Stimulated activated CD8-positive, alpha-beta memory T cell treated with anti-CD3 and anti-CD28 coated beads, Interleukin-12 subunit alpha, Interleukin-12 subunit beta, amount 100 ng/mL, for 1 hour (primary cell): ENCODE measurements at regions not wholly inside any gene's neighbourhood (a gene's known extent, or its start where the extent isn't known, plus 50 kb on each side); places are given as distances from the start of the nearest gene placed in this dataset.
"Not testable (repeated sequence)": the region's sequence is repeated elsewhere in the genome, so short reads cannot be mapped to it uniquely, and the experiment has no call there.

ENCODE experiments used
- DNase-seq: peaks from one replicate; pipeline ENCODE4 v3.0.0-alpha.2; 2020; ENCODE audit warnings: low read depth

DNA sequence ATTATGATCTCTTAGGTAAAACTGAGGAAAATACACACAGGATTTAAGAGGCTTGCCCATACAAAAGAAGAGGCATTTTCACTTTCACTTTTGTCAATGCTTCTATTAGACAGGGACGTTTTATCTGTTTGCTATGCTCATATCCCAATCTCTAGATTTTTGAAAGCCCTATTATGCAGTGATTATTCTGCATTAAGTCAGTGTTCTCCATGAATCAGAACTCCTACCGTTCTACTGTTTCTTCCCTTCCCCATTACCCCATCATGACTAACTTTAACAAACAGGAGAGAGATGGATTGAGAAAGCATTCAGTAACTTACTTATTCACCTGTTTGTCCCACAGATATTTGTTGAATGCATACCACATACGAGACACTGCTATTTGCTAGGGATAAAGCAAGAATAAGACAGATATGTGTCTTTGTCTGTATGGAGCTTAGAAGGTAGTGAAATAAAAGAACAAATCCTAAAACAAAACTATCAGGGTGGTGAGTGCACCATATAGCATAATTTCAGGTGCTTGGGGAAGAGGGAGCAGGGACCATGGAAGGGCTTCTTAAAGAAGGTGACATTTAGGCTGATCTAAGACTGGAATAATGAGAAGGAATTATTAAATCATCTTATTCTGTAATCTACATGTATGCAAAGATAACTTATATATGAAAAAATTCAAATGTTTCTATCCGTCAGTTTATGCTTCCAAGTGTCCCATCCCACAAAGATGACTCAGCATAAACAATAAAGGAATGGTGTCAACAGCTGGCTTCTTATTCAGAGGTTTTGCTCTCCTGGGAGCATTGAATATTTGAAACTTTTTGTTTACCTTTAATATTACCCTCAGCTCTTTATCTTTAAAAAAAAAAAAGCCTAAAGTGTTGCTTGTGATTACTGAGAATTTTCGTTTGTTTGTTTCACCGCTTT is 328.1 kb downstream of the HINT1 start:
- DNase-seq, result no peak

DNA sequence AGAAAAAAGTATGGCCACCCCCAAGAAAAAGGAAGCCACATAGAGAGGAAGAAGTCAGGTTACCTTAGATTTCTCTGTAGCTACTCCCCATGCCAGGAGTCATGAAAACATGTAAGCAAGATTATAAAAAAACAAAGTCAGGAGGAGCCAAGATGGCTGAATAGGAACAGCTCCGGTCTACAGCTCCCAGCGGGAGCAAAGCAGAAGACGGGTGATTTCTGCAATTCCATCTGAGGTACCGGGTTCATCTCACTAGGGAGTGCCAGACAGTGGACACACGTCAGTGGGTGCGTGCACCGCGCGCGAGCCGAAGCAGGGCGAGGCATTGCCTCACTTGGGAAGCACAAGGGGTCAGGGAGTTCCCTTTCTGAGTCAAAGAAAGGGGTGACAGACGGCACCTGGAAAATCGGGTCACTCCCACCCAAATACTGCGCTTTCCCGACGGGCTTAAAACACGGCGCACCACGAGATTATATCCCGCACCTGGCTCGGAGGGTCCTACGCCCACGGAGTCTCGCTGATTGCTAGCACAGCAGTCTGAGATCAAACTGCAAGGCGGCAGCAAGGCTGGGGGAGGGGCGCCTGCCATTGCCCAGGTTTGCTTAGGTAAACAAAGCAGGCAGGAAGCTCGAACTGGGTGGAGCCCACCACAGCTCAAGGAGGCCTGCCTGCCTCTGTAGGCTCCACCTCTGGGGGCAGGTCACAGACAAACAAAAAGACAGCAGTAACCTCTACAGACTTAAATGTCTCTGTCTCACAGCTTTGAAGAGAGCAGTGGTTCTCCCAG is 347.3 kb downstream of the HINT1 start:
- DNase-seq, result not testable (repeated sequence)

DNA sequence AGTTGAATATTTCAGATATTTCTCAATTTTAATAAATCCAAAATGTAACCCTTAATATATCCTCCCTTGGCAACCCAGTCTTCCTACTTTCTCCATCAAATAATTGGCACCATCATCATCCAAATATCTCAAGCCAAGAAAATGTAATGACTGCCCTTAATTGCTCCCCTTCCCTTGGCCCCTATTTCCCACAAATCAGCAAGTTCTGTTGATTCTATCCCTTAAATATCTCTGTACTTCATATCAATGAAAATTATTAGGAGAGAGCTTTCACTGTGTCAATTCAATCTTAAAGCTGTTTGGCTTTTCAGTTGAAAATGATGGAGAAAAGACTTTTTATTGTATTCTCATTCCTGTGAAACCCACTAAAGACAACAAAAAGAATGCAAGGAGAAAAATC is 349.8 kb downstream of the HINT1 start:
- no peak for DNase-seq

DNA sequence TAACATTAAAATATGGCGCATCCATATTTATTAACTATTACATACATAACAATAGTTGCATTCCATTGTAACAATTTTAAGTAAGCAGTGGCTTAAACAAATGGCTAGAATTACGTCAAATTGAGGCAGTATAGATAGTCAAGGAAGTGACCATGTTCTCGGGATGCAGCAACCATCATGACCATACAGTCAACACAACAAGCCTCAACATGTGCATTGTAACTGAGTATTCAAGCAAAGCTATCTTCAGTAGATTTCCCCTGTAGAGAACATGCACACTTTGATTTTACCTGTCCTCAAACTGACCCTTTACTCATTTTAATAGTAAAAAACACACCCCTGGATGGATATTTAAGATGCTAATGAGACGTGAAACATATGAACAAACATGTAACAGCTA is 356.4 kb downstream of the HINT1 start:
- no peak for DNase-seq

DNA sequence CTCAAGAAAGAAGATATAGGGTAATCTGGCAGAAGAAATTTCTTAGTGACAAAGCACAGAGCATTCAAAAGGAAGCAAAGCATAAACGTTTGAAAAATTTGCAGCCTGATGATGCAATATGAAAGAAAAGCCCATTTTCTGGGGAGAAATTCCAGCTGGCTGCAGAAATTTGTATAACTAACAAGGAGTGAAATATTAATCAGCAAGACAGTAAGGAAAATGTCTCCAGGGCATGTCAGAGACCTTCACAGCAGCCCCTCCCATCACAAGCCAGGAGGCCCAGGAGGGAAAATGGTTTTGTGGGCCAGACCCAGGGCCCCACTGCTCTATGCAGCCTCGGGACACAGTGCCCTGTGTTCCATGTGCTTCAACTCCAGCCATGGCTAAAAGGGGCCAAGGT is 359.4 kb downstream of the HINT1 start:
- no peak for DNase-seq

DNA sequence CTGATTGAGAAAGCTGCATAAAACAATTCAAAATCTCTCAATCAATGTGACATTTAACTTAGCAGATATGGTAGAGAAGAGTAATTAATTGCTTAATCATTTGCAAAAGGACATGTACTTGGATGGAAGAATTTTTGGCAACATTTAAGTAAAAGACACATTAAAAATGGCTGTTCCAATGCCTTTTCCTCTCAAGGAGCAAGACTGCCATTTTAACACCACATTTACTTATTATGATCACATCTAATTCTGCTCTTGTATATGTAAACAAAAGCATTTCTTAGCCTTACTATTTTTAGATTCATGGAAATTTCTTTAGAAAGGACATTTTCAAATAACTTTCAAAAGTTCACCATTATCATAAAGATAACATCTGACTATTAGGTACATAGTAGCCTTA is 360.0 kb downstream of the HINT1 start:
- no peak for DNase-seq

DNA sequence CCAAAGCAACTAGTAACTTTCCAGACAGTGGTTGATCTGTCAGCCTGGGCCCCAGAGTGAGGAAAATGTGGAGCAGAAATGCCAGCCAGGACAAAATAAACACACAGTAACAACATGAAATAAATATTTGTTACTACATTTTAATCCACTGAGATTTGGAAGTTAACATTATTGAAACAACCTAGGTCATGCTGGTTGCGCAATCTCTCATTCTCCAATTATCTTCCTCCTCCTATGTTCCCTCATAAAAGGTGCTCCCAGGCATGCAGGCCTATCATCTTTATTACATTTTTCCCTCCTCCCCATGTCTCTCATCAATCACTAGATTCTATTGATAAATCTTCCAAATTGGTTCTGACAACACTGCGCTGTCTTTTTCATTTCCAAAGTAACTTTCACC is 363.1 kb downstream of the HINT1 start:
- no peak for DNase-seq

DNA sequence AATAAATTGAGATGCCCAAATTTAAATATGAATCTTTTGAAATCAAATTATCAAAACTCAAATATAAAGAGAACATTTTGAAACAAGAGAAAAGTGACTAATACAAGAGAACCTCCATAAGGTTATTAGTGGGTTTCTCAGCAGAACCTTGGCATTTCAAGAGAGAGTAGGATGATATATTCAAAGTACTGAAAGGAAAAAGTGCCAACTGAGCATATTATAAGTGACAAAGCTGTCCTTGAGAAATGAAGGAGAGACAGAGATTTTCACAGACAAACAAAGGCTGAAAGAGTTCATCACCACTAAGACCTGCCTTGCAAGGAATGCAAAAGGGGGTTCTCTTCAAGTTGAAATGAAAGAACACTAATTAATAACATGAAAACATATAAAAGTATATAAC is 366.0 kb downstream of the HINT1 start:
- DNase-seq, result no peak

DNA sequence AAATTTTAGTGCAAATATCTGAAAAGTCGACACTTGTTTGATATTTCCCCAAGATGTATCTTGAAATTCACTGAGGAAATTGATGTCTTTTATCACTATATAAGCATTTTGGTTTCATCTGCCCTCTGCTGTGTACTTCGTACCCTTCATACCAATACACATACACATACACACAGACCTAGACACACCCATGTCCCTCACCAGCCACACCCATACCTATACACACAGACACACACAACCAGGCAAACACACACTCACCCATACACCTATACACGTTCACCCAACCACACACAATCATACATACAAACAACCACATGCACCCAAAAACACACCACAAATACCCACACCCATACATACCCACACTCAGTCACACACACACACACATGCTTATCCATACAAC is 367.8 kb downstream of the HINT1 start:
- no peak for DNase-seq

DNA sequence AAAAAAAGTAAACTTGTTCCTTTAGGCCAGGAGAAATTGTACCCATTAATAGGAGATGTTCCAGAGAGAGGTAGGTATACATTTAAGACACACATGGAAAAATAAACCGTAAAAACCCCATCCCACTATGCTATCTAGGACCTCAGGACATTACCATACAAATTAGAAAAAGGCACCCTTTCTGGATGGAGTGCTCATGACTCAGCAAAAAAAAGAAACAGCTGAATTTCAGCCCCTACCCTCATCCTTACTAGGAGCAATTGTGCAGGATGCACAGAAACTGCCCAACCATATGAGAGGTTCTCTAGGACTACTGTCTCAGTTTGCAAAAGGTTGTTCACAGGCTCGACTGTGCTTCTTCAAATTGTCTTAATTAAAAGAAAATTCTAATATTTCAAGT is 368.2 kb downstream of the HINT1 start:
- DNase-seq, result no peak

DNA sequence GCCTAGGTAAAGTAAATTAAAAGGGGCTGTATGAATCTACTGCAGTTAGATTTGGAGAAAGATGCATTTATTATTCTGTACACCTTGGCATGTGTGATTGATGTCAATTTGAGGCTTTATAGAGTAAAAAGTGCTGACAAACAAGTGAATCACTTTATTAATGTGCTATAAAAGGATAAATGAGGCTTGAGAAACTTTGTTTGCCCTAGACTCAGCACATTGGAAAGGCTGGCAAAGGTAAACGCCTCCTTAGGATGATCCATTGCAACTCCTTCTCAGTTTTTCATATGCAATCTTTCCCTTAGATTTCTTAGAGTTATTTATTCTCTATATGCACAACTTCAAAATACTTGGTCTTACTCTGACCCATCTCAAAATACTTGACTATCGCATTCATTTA is 369.0 kb downstream of the HINT1 start:
- DNase-seq, result no peak

DNA sequence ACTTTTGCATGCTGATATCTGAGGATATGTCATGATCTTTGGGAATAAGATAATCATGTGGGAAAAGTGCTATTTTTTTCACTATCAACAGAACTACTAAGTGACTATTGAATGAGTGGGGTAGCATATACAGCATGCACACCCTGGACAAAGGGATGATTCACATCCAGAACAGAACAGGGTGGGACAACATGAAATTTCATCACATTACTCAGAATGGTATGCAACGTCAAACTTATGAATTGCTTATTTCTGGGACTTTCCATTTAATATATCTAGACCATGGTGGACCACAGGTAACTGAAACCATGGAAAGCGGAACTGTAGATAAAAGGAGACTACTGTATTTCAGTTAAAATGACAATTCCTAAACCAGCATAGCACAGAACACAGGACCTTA is 370.0 kb downstream of the HINT1 start:
- DNase-seq, result no peak

DNA sequence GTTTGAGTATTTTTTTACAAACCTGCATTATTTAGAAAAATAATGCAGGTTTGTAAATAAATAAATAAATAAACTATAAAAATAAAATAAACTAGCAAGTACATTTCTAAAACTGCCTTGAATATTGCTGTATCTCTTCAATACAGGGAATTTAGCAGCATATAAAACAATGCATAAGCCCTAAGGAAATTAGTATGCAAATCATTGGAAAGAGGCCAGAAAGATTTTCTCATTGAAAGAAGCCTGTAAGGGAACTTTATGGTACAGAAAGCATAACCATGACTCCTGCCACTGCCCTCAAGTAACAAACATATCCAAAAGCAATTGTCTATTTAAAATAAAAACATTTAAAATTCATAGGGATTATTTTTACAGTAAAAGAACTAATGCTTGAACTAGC is 387.3 kb downstream of the HINT1 start:
- no peak for DNase-seq

DNA sequence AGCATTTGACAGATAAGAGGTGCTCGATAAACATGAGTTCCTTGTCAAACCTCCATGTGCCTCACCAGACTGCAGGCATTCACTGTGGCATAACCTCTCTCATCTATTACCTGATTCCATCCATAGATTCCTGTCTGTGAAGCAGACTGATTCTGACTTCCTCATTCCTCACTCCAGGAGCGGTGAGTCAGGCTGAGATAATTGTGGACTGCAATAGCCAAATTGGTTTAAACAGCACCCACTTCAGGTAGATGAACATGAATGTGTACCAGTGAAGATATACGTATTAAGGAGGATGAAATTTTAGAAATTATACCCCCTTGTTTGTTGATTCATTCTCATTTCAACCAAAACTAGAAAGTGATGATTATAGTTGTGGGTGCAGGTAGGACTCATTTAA is 391.2 kb downstream of the HINT1 start:
- DNase-seq, result no peak

DNA sequence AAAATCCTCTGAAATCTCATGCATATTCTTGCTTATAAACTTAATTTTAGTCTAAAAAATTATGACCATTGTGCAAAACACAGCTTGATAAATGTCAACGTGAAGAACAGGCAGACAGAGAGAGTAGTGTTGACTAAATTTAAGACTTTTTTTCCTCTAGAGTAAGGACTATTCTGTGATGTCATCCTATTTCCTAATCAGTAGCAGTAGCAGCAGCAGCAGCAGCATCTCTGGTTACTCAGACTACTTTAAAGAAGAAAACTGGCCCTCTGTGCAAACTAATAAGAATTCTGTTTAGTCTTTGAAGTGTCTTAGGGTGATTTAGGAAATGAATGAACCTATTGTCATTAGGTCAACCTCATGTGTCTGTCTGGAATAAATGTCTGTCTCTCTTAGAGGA is 403.0 kb downstream of the HINT1 start:
- no peak for DNase-seq

DNA sequence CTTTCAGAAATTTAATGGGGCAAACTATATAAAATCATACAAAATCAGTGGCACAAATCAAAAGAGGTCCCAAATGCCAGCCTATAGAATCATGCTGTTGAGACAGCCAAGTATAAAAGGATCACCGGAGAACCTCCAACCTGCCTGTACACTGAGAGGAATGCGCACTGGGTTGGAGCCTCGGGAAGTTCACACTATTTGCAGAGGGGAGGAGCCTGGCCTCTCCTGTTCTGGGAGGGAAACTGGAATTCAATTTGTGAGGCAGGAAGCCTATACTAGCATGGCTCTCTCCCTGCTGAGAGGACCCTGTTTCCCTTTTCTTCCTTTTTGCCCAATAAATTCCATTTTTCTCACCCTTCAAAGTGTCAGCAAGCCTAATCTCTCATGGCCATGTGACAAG is 406.0 kb downstream of the HINT1 start:
- DNase-seq, result no peak

DNA sequence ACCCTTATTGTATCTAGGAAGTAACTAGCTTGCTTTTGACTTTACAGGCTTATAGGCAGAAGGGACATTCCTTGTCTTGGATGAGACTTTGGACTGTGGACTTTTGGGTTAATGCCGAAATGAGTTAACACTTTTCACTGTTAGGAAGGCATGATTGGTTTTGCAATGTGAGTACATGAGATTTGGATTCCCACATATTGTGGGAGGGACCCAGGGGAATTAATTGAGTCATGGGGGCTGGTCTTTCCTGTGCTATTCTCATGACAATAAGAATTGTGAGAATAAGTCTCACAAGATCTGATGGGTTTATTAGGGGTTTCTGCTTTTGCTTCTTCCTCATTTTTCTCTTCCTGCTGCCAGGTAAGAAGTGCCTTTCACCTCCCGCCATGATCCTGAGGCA is 417.5 kb downstream of the HINT1 start:
- DNase-seq, result no peak

DNA sequence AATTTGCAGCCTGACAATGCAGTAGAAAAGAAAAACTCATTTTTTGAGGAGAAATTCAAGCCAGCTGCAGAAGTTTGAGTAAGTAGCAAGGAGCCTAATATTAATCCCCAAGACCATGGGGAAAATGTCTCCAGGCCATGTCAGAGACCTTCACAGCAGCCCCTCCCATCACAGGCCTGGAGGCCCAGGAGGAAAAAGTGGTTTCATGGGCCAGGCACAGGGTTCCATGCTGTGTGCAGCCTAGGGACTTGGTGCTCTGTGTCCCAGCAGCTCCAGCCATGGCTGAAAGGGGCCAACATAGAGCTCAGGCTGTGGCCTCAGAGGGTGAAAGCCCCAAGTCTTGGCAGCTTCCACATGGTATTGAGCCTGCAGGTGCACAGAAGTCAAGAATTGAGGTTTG is 418.4 kb downstream of the HINT1 start:
- DNase-seq, result not testable (repeated sequence)

DNA sequence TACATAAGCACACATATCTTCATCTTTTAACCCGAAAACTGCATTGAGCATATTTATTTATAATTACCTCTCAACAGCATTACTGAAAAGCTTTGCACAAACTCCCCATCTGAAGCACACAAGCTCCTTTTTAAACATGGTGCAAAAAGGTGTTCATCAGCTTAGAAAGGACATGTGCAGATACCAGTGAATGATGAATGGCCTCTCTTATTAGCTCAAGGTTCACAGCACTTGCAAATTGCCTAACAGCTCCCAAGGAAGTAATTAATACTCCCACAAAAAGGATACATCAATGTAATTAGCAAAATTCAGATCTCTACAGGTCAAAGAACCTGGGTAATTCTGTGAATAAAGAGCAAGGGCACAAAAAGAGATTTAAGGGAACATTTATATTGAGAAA is 422.0 kb downstream of the HINT1 start:
- no peak for DNase-seq

DNA sequence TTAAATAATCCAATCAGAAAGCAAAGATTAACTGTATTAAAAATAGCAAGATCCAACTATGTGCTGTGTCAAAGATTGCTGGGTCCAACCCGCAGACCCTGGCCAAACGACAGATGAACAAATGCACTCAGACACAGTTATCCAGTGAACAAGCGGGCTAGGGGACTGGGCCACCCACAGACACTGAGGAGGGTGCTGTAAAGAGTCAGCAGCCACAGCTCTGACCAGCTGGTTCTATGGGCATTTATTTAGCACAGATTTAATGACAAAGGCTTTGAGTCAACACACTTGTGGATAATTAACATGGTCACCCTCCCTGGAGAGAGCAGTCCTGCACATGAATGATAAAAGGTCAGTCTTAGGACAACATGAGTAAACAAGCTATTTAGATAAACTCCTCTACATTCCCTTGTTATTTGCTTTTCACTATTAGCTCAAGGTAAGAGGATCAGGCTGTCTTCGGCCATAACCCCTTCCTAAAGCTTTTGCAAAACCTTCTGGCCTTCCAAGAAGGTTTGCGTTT is 424.9 kb downstream of the HINT1 start:
- DNase-seq, result no peak

DNA sequence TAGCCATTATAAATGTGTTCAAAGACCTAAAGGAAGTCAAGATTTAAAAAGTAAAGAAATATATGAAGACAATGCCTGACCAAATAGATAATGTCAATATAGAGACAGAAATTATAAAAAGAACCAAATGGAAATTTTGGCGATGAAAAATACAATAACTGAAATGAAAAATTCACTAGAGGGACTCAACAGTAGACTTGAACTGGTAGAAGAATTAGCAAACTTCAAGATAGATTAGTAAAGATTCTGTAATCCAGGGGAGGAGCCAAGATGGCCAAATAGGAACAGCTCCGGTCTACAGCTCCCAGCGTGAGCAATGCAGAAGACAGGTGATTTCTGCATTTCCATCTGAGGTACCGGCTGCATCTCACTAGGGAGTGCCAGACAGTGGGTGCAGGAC is 433.2 kb downstream of the HINT1 start:
- DNase-seq, result no peak

DNA sequence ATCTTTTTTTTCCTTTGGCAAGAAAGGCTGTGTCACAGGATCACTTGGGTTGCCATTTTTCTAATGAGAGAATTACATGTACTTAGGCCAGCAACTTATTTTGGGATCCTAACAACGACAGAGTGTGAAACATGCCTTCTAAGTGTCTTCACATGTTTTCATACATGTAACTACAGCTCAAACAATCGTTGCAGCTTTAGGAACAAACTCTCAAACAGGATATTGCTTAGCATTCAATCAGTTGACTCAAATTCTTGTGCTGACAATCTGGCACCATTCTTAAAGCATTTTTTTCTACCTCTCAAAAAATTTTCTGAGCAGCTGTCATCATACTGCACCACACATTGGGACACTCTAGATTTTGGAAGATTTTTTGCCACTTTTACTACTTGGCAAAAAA is 435.5 kb downstream of the HINT1 start:
- no peak for DNase-seq

DNA sequence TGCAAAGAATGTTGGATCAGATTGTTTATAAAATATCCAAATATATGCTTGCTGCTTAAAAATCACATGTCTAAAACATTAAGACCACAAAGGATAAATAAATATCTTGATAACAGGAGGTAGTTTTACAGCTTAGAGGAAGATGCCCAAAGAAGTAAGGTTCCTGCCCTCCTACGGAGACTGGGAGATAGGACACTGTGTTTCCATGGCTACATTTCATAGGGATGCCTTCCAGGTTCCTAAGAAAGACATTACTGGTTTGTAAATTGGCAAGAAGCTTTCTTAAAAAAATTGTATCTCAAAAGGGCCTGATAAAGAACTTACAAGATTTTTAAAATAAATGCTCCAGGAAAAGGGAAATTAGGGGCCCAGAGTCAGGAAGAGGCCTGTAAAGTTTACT is 437.2 kb downstream of the HINT1 start:
- no peak for DNase-seq
